ENCODE measurements at regions not wholly inside any gene's neighbourhood (a gene's known extent, or its start where the extent isn't known, plus 50 kb on each side); places are given as distances from the start of the nearest gene placed in this dataset.
A peak's percentile ranks its signal among the peaks of the same experiment; 100 is the strongest.
"Not testable (repeated sequence)": the region's sequence is repeated elsewhere in the genome, so short reads cannot be mapped to it uniquely, and the experiment has no call there.

DNA sequence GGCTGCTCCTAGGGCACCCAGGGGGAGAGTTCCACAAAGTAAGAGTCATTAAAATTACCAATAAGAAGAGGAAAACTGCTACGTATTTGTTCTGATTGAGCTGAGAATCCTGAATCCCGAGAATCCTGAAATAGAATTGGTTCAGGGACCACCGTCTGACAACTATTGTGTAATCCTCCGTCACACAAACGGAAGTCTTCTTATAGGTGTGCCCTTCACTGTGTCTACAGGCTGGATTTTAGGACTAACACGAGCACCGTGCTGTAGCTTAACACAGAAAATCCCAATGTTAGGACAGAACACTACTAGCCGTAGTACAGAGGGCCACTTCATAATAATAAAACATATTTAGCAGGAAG is 50.6 kb upstream of the RNF182 start:
- peak overlapping the region; percentile 79 for H3K4me3 Mint-ChIP-seq
- peaks cover 30% of the 10 kb centered on the region for H3K27me3 Mint-ChIP-seq (ENCODE audit: low read depth, poor library complexity)

GRCh38 chr6:13873288-13874190 is 51.2 kb upstream of the RNF182 start:
- TF ChIP-seq, protein P1, sequence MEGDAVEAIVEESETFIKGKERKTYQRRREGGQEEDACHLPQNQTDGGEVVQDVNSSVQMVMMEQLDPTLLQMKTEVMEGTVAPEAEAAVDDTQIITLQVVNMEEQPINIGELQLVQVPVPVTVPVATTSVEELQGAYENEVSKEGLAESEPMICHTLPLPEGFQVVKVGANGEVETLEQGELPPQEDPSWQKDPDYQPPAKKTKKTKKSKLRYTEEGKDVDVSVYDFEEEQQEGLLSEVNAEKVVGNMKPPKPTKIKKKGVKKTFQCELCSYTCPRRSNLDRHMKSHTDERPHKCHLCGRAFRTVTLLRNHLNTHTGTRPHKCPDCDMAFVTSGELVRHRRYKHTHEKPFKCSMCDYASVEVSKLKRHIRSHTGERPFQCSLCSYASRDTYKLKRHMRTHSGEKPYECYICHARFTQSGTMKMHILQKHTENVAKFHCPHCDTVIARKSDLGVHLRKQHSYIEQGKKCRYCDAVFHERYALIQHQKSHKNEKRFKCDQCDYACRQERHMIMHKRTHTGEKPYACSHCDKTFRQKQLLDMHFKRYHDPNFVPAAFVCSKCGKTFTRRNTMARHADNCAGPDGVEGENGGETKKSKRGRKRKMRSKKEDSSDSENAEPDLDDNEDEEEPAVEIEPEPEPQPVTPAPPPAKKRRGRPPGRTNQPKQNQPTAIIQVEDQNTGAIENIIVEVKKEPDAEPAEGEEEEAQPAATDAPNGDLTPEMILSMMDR (IDR thresholded peaks at IDR 0.05), result peak; percentile 64
- Mint-ChIP-seq H3K4me1 (peaks cover 34% of the 10 kb centered on the region), H3K4me3 (peak overlapping the region; percentile 79), H3K27ac (peak overlapping the region; percentile 16), H3K9me3 (peaks cover 19% of the 10 kb centered on the region), H3K27me3 (ENCODE audit: low read depth, poor library complexity) (peaks cover 30% of the 10 kb centered on the region), H3K36me3 (ENCODE audit: low read depth) (peaks cover 12% of the 10 kb centered on the region)
- peak; percentile 85 for DNase-seq

More for the DNA sequence above, 50.6 kb upstream of the RNF182 start:
- TF ChIP-seq, protein P1 (IDR thresholded peaks at IDR 0.05), result no peak
- Mint-ChIP-seq H3K9me3 (peaks cover 25% of the 10 kb centered on the region), H3K4me1 (peaks cover 34% of the 10 kb centered on the region), H3K36me3 (ENCODE audit: low read depth) (peaks cover 12% of the 10 kb centered on the region), H3K27ac (no peak overlapping the region)
- DNase-seq, result no peak

DNA sequence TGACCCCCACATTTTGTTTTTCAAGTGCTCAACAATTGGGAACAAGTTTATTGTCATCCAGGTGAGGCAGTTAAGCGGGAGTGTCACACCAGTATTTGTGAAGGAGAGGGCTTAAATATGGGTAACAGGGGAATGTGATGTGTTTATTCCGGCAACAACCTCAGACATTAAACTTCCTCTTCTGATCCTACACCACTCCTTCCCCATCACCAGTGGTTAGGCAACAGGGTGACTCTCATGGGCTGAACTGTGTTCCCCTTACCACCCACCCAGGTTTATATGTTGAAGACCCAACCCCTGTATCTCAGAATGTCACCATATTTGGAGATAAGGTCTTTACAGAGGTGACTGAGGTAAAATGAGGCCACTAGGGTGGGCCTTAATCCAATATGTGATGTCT is 52.1 kb upstream of the RNF182 start:
- peaks cover 34% of the 10 kb centered on the region for H3K4me1 Mint-ChIP-seq
- peaks cover 3% of the 10 kb centered on the region for H3K36me3 Mint-ChIP-seq (ENCODE audit: low read depth)
- H3K9me3 Mint-ChIP-seq, result peaks cover 10% of the 10 kb centered on the region
- TF ChIP-seq, protein P1 (IDR thresholded peaks at IDR 0.05), result no peak
- DNase-seq, result no peak
- H3K27ac Mint-ChIP-seq, result no peak overlapping the region
- peaks cover 30% of the 10 kb centered on the region for H3K27me3 Mint-ChIP-seq (ENCODE audit: low read depth, poor library complexity)
- peak overlapping the region; percentile 79 for H3K4me3 Mint-ChIP-seq

DNA sequence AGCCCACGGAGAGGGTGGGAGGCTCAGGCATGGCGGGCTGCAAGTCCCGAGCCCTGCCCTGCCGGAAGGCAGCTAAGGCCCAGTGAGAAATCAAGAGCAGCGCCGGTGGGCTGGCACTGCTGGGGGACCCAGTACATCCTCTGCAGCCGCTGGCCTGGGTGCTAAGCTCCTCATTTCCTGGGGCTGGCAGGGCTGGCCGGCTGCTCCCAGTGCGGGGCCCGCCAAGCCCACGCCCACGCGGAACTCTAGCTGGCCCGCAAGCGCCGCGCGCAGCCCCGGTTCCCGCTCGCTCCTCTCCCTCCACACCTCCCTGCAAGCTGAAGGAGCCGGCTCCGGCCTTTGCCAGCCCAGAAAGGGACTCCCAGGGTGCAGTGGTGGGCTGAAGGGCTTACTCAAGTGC is 52.7 kb upstream of the RNF182 start:
- not testable (repeated sequence) for H3K27ac Mint-ChIP-seq; H3K9me3 Mint-ChIP-seq; H3K4me3 Mint-ChIP-seq; H3K36me3 Mint-ChIP-seq (ENCODE audit: low read depth); DNase-seq
- Mint-ChIP-seq H3K27me3 (ENCODE audit: low read depth, poor library complexity) (peaks cover 26% of the 10 kb centered on the region), H3K4me1 (peaks cover 34% of the 10 kb centered on the region)

GRCh38 chr6:13870214-13870830 is 54.4 kb upstream of the RNF182 start:
- Mint-ChIP-seq H3K27ac (no peak overlapping the region), H3K36me3 (ENCODE audit: low read depth) (no peaks in the 10 kb centered on the region), H3K9me3 (no peaks in the 10 kb centered on the region), H3K4me3 (no peak overlapping the region), H3K4me1 (peaks cover 34% of the 10 kb centered on the region), H3K27me3 (ENCODE audit: low read depth, poor library complexity) (peaks cover 23% of the 10 kb centered on the region)
- no peak for DNase-seq
- TF ChIP-seq, protein P1 (IDR thresholded peaks at IDR 0.05), result no peak

GRCh38 chr6:13868236-13868635 is 53.9 kb upstream of the MCUR1 start:
- TF ChIP-seq, protein P1 (IDR thresholded peaks at IDR 0.05), result no peak
- no peaks in the 10 kb centered on the region for H3K9me3 Mint-ChIP-seq
- DNase-seq, result no peak
- H3K4me1 Mint-ChIP-seq, result peaks cover 33% of the 10 kb centered on the region
- H3K36me3 Mint-ChIP-seq (ENCODE audit: low read depth), result no peaks in the 10 kb centered on the region
- peaks cover 18% of the 10 kb centered on the region for H3K27me3 Mint-ChIP-seq (ENCODE audit: low read depth, poor library complexity)
- no peak overlapping the region for H3K4me3 Mint-ChIP-seq
- no peak overlapping the region for H3K27ac Mint-ChIP-seq
